ENCODE measurements at regions not wholly inside any gene's neighbourhood (a gene's known extent, or its start where the extent isn't known, plus 50 kb on each side); places are given as distances from the start of the nearest gene placed in this dataset.

GRCh38 chr1:112048421-112048820 is 59.0 kb upstream of the KCND3 start:
- Histone ChIP-seq H3K4me3 (ENCODE audit: low read length) (no peak overlapping the region), H2AFZ (ENCODE audit: low read depth, low read length) (no peak overlapping the region), H3K4me1 (ENCODE audit: low read length) (peaks cover 17% of the 10 kb centered on the region), H3K9ac (ENCODE audit: low read length) (no peak overlapping the region), H3K27ac (ENCODE audit: low read length) (no peak overlapping the region), H3K4me2 (ENCODE audit: low read length) (no peak overlapping the region), H3K9me3 (ENCODE audit: insufficient read depth, low read length) (no peaks in the 10 kb centered on the region), H3K79me2 (ENCODE audit: low read length) (no peaks in the 10 kb centered on the region), H3K27me3 (ENCODE audit: low read depth, low read length) (no peaks in the 10 kb centered on the region), H4K20me1 (ENCODE audit: insufficient read depth, low read length) (no peaks in the 10 kb centered on the region), H3K36me3 (replicated peaks; ENCODE audit: low read depth, low read length) (no peaks in the 10 kb centered on the region)
- TF ChIP-seq CTCF (IDR thresholded peaks at IDR 0.05; ENCODE audit: low read depth, low read length): no peak
- no peak for TF ChIP-seq EZH2phosphoT487 (IDR thresholded peaks at IDR 0.05; ENCODE audit: low read depth)

- no peaks in the 10 kb centered on the region for H3K4me1 ChIP-seq (ENCODE audit: low read length)
- H3K36me3 ChIP-seq (replicated peaks; ENCODE audit: low read depth, low read length): no peaks in the 10 kb centered on the region
- no peak for TF ChIP-seq EZH2phosphoT487 (IDR thresholded peaks at IDR 0.05; ENCODE audit: low read depth)
- TF ChIP-seq CTCF (IDR thresholded peaks at IDR 0.05; ENCODE audit: low read depth, low read length): no peak
- H4K20me1 ChIP-seq (ENCODE audit: insufficient read depth, low read length): no peaks in the 10 kb centered on the region
- no peak overlapping the region for H3K4me2 ChIP-seq (ENCODE audit: low read length)
- no peak overlapping the region for H3K9ac ChIP-seq (ENCODE audit: low read length)
- no peaks in the 10 kb centered on the region for H3K79me2 ChIP-seq (ENCODE audit: low read length)
- no peak overlapping the region for H2AFZ ChIP-seq (ENCODE audit: low read depth, low read length)
- no peaks in the 10 kb centered on the region for H3K9me3 ChIP-seq (ENCODE audit: insufficient read depth, low read length)
- no peaks in the 10 kb centered on the region for H3K27me3 ChIP-seq (ENCODE audit: low read depth, low read length)
- no peak overlapping the region for H3K4me3 ChIP-seq (ENCODE audit: low read length)
- H3K27ac ChIP-seq (ENCODE audit: low read length): no peak overlapping the region
Observed at GRCh38 chr1:112054510-112054909, 65.0 kb upstream of the KCND3 start.

- no peak overlapping the region for H3K4me2 ChIP-seq (ENCODE audit: low read length)
- H3K27me3 ChIP-seq (ENCODE audit: low read depth, low read length): no peaks in the 10 kb centered on the region
- no peak overlapping the region for H3K9ac ChIP-seq (ENCODE audit: low read length)
- H3K4me3 ChIP-seq (ENCODE audit: low read length): no peak overlapping the region
- no peak overlapping the region for H3K27ac ChIP-seq (ENCODE audit: low read length)
- no peak overlapping the region for H2AFZ ChIP-seq (ENCODE audit: low read depth, low read length)
- TF ChIP-seq CTCF (IDR thresholded peaks at IDR 0.05; ENCODE audit: low read depth, low read length) (no peak), EZH2phosphoT487 (IDR thresholded peaks at IDR 0.05; ENCODE audit: low read depth) (no peak)
- no peaks in the 10 kb centered on the region for H4K20me1 ChIP-seq (ENCODE audit: insufficient read depth, low read length)
- H3K9me3 ChIP-seq (ENCODE audit: insufficient read depth, low read length): no peaks in the 10 kb centered on the region
- H3K79me2 ChIP-seq (ENCODE audit: low read length): no peaks in the 10 kb centered on the region
- no peaks in the 10 kb centered on the region for H3K36me3 ChIP-seq (replicated peaks; ENCODE audit: low read depth, low read length)
- peaks cover 16% of the 10 kb centered on the region for H3K4me1 ChIP-seq (ENCODE audit: low read length)
Observed at GRCh38 chr1:112056354-112056753, 66.9 kb upstream of the KCND3 start.

GRCh38 chr1:112057736-112058135 is 68.3 kb upstream of the KCND3 start:
- no peak overlapping the region for H3K9ac ChIP-seq (ENCODE audit: low read length)
- H3K79me2 ChIP-seq (ENCODE audit: low read length): no peaks in the 10 kb centered on the region
- H3K4me2 ChIP-seq (ENCODE audit: low read length): no peak overlapping the region
- TF ChIP-seq EZH2phosphoT487 (IDR thresholded peaks at IDR 0.05; ENCODE audit: low read depth) (no peak), CTCF (IDR thresholded peaks at IDR 0.05; ENCODE audit: low read depth, low read length) (no peak)
- H3K9me3 ChIP-seq (ENCODE audit: insufficient read depth, low read length): no peaks in the 10 kb centered on the region
- H3K4me1 ChIP-seq (ENCODE audit: low read length): peaks cover 29% of the 10 kb centered on the region
- H3K36me3 ChIP-seq (replicated peaks; ENCODE audit: low read depth, low read length): no peaks in the 10 kb centered on the region
- no peak overlapping the region for H3K4me3 ChIP-seq (ENCODE audit: low read length)
- no peaks in the 10 kb centered on the region for H3K27me3 ChIP-seq (ENCODE audit: low read depth, low read length)
- H4K20me1 ChIP-seq (ENCODE audit: insufficient read depth, low read length): no peaks in the 10 kb centered on the region
- no peak overlapping the region for H2AFZ ChIP-seq (ENCODE audit: low read depth, low read length)
- no peak overlapping the region for H3K27ac ChIP-seq (ENCODE audit: low read length)

All from OCI-LY3 (cell line).